ENCODE measurements at regions not wholly inside any gene's neighbourhood (a gene's known extent, or its start where the extent isn't known, plus 50 kb on each side); places are given as distances from the start of the nearest gene placed in this dataset.

DNA sequence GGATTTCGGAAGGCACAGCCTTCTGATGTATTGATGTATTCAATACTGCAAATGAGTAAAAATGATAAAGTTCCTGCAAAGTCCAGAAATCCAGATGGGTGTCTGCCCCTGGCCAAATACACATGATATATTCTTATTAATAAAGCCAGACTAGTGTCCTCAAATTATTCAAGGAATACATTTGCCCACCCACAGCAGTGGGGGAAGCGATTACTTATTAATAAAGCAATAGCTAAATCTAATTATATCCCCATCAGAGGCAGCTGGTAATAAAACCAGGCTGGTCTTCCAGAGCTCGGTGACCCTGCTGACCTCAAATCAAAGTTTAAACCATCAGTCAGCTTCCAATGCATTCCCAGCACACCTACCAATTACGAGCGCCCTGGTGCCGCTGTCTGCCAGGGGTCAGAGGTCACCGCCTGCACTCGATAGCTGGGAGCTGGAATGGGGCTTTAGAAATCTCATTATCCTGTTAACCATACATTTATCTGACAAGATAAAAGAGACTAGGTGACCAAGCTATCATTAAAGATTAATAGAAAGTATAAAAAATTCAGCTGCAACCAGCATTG lies 330.3 kb downstream of the UACA start:
- no peak for DNase-seq
- H3K36me3 ChIP-seq (replicated peaks; ENCODE audit: control insufficient read depth, insufficient read depth, low read length) = no peaks in the 10 kb centered on the region
- no peaks in the 10 kb centered on the region for H3K27me3 ChIP-seq (ENCODE audit: control insufficient read depth, insufficient read depth, low read length)
- H3K4me3 ChIP-seq (ENCODE audit: insufficient read depth, low read depth, low read length) = no peak overlapping the region

DNA sequence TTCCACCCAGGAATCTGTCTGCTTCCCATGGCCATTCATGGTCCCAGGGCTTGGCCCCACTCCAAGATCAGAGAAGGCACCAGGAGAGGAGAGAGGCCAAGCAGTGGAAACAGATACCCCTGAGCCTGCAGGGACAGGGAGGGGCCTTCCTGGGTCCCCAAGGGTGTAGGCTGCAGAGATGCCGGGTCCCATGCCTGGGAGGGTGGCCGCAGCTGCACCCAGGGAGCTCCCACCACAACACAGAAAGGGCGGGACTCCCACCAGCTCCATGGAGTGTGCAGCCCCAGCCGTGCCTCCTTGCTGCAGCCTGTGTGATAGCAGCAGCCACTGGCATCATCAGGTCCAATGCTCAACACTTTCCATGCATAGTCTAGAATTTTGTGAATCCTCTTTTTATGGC lies 331.5 kb downstream of the UACA start:
- DNase-seq = no peak
- no peaks in the 10 kb centered on the region for H3K27me3 ChIP-seq (ENCODE audit: control insufficient read depth, insufficient read depth, low read length)
- no peaks in the 10 kb centered on the region for H3K36me3 ChIP-seq (replicated peaks; ENCODE audit: control insufficient read depth, insufficient read depth, low read length)
- H3K4me3 ChIP-seq (ENCODE audit: insufficient read depth, low read depth, low read length) = no peak overlapping the region

DNA sequence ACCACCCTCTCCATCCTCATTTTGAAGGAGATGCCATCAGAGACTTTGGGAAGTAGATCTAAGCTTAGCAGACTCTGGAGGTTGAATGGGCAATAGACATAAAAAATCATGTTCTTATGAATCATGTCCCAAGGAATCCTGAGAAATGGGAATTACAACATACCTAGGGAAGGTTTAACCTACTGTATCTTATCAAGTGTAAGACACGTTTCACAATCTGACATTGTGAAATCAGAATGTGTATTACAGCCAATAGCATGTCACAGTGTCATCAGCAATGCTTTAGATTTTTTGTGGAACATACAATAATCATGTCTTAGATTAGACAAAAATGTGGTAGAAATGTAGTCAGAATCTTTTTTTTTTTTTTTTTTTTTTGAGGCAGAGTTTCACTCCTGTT lies 332.4 kb upstream of the TLE3 start:
- no peak overlapping the region for H3K4me3 ChIP-seq (ENCODE audit: insufficient read depth, low read depth, low read length)
- DNase-seq = no peak
- H3K36me3 ChIP-seq (replicated peaks; ENCODE audit: control insufficient read depth, insufficient read depth, low read length) = no peaks in the 10 kb centered on the region
- no peaks in the 10 kb centered on the region for H3K27me3 ChIP-seq (ENCODE audit: control insufficient read depth, insufficient read depth, low read length)

DNA sequence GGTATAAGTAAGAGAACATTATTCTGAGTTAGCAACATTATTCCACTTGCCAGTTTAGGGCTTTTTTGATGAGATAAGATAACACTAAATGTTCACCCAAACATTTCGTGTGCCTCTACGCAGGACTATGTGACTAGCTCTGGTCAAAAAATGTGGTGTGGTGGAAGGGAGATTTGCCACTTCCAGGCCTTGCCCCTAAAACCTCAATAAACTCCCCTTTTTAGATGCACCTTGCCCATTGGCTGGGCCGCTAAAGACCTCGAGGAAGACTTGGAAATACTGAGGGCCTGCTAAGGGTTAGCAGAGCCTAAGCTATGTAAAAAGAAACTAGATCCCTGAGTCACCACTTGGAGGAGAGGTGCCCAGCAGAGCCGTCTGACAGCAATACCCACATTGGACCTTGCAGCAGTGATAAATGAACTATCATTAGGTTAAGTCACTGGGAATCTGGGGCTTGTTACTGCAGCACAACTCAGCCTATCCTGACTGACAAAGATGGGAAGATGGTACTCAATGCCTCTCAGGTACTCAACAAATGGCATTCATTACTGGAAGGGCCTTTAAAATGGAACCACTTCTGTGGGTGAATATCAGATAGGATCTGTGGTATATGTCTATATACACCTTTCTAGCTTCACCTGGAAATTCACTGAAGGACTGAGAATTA lies 331.5 kb upstream of the TLE3 start:
- H3K36me3 ChIP-seq (replicated peaks; ENCODE audit: control insufficient read depth, insufficient read depth, low read length) = no peaks in the 10 kb centered on the region
- no peaks in the 10 kb centered on the region for H3K27me3 ChIP-seq (ENCODE audit: control insufficient read depth, insufficient read depth, low read length)
- no peak overlapping the region for H3K4me3 ChIP-seq (ENCODE audit: insufficient read depth, low read depth, low read length)
- DNase-seq = no peak

DNA sequence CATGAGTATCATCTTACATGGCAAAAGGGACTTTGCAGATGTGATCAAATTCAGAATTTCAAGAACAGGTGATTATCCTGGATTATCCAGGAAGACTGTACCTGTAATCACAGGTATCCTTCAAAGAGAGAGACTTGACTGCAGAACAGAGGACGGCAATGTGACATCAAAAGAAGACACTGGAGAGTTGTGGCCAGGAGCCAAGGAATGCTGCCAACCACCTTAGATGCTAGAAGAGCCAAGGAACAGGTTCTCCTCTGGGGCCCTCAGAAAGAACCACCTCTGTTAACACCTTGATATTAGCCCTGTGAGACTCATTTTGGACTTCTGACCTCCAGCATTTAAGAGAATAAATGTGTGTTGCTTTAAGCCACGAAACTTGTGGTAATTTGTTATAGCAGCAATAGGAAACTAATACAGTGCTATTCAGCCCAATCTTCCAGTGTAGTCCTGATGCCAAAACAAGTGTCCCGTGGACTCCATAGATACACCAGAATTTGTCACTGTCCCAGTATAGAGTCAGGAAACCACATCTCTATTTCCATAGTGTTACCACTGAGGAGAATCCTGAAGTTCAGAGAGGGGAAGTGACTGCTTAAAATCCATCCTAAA lies 330.6 kb upstream of the TLE3 start:
- H3K4me3 ChIP-seq (ENCODE audit: insufficient read depth, low read depth, low read length) = no peak overlapping the region
- H3K27me3 ChIP-seq (ENCODE audit: control insufficient read depth, insufficient read depth, low read length) = no peaks in the 10 kb centered on the region
- H3K36me3 ChIP-seq (replicated peaks; ENCODE audit: control insufficient read depth, insufficient read depth, low read length) = no peaks in the 10 kb centered on the region
- no peak for DNase-seq

DNA sequence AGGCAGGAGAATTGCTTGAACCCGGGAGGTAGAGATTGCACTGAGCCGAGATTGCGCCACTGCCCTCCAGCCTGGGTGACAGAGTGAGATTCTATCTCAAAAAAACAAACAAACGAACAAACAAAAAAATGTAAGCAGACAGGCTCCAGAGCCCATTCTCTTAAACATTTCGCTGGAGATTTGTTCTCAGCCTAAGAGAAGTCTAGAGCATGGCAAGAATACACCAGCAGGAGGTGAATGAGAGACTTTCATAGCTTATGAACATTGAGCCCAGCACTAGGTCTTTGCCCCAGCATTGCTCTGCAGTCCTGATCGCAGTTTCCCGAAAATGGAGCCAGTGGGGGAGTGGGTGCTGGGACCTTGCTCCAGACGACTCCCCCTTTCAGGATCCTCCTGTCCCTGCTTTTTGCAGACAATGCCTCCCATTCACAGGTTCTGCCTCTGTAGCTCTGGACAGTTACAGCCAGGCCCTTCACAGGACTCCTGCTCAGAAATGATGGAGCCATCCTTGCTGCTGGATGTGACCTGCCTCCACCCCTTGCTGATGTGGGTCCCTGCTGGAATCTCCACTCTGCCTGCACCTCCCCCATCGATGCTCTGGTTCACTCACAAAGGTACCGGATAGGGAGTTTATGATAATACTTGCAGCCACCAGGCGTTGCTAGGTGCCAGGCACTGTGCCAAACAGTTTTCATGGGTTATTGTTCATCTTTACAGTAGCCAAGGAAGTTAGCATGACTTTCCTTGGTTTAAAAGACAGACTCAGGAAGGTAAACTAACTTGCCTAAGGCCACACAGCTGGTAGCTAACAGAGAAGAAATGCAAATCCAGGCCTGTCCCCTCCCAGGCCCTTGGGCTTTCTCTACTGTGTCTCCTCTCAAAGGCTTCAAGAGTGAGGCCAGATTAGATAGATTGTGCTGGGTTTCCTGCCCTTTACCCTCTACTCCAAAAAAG lies 329.7 kb upstream of the TLE3 start:
- H3K27me3 ChIP-seq (ENCODE audit: control insufficient read depth, insufficient read depth, low read length) = no peaks in the 10 kb centered on the region
- DNase-seq = no peak
- H3K4me3 ChIP-seq (ENCODE audit: insufficient read depth, low read depth, low read length) = no peak overlapping the region
- no peaks in the 10 kb centered on the region for H3K36me3 ChIP-seq (replicated peaks; ENCODE audit: control insufficient read depth, insufficient read depth, low read length)

DNA sequence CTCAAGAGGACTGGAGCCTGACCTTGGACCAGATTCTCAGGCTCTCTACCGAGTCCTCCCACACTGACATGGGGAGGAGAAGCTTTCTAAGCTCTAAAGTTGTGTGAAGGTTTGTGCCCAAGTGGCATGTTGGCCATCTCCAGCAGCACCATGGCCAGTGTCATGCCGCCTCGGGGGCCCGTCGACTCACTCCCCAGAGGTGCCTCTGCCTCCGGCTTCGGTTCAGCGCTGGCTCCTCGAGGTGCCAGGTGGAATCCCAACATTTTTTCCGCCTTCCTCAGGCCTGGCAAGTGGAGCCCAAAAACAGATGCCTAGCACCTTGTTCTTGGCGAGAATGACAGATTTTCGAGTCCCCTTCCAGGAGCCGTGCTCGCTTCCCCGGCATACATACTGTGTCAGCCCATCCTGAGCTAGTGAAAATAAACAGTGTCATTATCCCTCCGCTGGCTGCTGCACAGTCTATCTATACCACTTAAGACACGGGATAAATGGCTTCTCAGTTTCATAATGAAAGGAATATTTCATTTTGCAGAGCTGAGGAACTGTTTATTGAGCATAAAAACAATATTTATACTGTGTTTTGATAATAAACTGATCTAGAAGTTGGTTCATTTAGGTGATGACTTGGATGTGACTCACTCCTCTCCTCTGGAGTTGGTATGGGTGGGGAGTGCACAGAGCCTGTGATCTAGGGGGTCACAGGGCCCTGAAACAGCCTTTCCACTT lies 328.5 kb upstream of the TLE3 start:
- Histone ChIP-seq H3K27me3 (ENCODE audit: control insufficient read depth, insufficient read depth, low read length) (no peaks in the 10 kb centered on the region), H3K4me3 (ENCODE audit: insufficient read depth, low read depth, low read length) (no peak overlapping the region), H3K36me3 (replicated peaks; ENCODE audit: control insufficient read depth, insufficient read depth, low read length) (no peaks in the 10 kb centered on the region)
- DNase-seq = no peak

DNA sequence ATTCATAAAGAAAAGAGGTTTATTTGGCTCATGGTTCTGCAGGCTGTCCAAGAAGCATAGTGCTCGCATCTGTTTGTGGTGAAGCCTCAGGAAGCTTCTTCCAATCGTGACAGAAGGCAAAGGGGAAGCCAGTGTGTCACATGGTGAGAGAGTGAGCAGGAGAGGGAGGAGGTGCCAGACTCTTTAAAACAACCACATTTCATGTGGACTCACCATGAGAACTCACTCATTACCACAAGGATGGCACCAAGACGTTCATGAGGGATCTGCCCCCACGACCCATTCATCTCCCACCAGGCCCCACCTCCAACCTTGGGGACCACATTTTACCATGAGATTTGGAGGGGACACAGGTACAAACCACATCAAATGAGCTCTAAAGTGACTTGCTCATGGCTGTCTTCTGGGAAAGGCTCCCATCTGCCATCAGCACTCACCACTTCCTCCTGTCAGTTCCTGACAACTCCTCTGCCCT lies 327.3 kb upstream of the TLE3 start:
- no peak for DNase-seq
- Histone ChIP-seq H3K27me3 (ENCODE audit: control insufficient read depth, insufficient read depth, low read length) (no peaks in the 10 kb centered on the region), H3K36me3 (replicated peaks; ENCODE audit: control insufficient read depth, insufficient read depth, low read length) (no peaks in the 10 kb centered on the region), H3K4me3 (ENCODE audit: insufficient read depth, low read depth, low read length) (no peak overlapping the region)

DNA sequence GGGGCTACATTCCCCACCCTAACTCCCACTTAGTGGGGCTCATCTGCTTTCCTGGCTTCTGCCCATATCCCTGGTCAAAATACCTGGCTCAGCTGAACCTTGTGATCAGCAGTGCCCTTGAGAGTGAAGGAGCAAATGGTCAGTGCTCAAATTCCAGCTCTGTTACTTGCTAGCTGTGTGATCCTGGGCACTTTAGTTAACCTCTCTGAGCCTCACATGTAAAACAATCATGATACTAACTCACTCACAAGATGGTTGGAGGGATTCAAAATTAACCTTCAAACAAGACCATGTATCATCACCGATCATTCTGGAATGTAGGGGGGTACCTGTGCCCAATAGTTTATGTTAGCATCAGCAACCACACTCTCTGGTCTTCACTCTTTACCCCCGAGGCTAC lies 325.6 kb upstream of the TLE3 start:
- H3K4me3 ChIP-seq (ENCODE audit: insufficient read depth, low read depth, low read length) = no peak overlapping the region
- H3K36me3 ChIP-seq (replicated peaks; ENCODE audit: control insufficient read depth, insufficient read depth, low read length) = no peaks in the 10 kb centered on the region
- no peak for DNase-seq
- no peaks in the 10 kb centered on the region; the same call in 1 of the 2 replicates for H3K27me3 ChIP-seq (ENCODE audit: control insufficient read depth, insufficient read depth, low read length)

- Histone ChIP-seq H3K36me3 (replicated peaks; ENCODE audit: control insufficient read depth, insufficient read depth, low read length) (no peaks in the 10 kb centered on the region), H3K4me3 (ENCODE audit: insufficient read depth, low read depth, low read length) (no peak overlapping the region), H3K27me3 (ENCODE audit: control insufficient read depth, insufficient read depth, low read length) (no peaks in the 10 kb centered on the region; the same call in 1 of the 2 replicates)
- no peak for DNase-seq
Observed at GRCh38 chr15:70422342-70422741, 324.6 kb upstream of the TLE3 start.

- no peaks in the 10 kb centered on the region for H3K36me3 ChIP-seq (replicated peaks; ENCODE audit: control insufficient read depth, insufficient read depth, low read length)
- DNase-seq = no peak
- H3K27me3 ChIP-seq (ENCODE audit: control insufficient read depth, insufficient read depth, low read length) = no peaks in the 10 kb centered on the region; the same call in 1 of the 2 replicates
- no peak overlapping the region for H3K4me3 ChIP-seq (ENCODE audit: insufficient read depth, low read depth, low read length)
Observed at GRCh38 chr15:70420948-70421482, 323.3 kb upstream of the TLE3 start.

- H3K36me3 ChIP-seq (replicated peaks; ENCODE audit: control insufficient read depth, insufficient read depth, low read length) = no peaks in the 10 kb centered on the region
- DNase-seq = peak; percentile 86
- no peaks in the 10 kb centered on the region; the same call in 1 of the 2 replicates for H3K27me3 ChIP-seq (ENCODE audit: control insufficient read depth, insufficient read depth, low read length)
- no peak overlapping the region for H3K4me3 ChIP-seq (ENCODE audit: insufficient read depth, low read depth, low read length)
Observed at GRCh38 chr15:70420086-70420947, 322.6 kb upstream of the TLE3 start.

GRCh38 chr15:70418943-70419342 lies 321.2 kb upstream of the TLE3 start:
- no peaks in the 10 kb centered on the region; the same call in 1 of the 2 replicates for H3K27me3 ChIP-seq (ENCODE audit: control insufficient read depth, insufficient read depth, low read length)
- DNase-seq = no peak
- no peaks in the 10 kb centered on the region for H3K36me3 ChIP-seq (replicated peaks; ENCODE audit: control insufficient read depth, insufficient read depth, low read length)
- no peak overlapping the region for H3K4me3 ChIP-seq (ENCODE audit: insufficient read depth, low read depth, low read length)

Measured in H7 (cell line).